GM18498 (cell line): ENCODE measurements at regions not wholly inside any gene's neighbourhood (a gene's known extent, or its start where the extent isn't known, plus 50 kb on each side); places are given as distances from the start of the nearest gene placed in this dataset.

Experiments
- ATAC-seq: cut with Tn5 transposase; IDR thresholded peaks from one replicate; pipeline ENCODE4 v1.9.1; 2021; ENCODE audit warnings: mild to moderate bottlenecking, moderate library complexity; ENCODE audit not compliant: unreplicated experiment

DNA sequence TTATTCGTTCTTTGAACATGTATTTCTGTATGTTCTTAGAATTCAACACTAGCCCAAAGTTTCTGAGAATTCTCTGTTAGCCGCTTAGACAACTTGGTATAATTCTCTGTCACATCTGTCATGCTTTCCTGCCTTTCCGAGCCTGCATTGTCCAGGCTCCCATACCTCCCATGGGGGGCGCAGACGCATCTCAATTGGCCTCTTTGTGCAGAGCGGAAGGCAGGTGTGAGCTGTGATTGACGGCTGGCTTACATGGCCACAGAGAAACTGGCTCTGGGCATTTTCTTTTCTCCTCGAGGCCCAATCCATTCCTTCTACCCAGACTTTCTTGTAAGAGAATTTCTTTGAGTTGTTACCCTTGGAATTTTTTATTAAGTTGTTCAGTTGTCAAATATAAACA lies 132.7 kb upstream of the SESN3 start:
- ATAC-seq = no peak

GRCh38 chr11:95363164-95363563 lies 132.2 kb upstream of the SESN3 start:
- no peak for ATAC-seq

DNA sequence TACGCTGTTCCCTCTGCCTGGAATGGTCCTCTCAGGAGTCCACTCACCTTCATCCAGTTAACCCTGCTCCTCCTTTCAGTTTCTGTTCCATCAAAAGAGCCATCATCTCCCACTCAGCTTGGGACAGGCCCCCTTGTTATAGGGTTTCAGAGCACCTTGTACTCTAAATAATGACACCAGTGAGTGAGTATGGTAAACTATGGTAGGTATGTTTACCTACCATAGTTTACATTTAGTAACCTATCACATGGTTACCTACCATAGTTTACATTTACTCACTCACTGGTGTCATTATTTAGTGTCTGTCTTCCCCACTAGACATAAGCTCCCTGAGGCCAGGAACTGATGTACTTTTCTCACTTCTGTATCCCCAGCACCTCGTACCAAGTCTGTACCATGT lies 130.2 kb upstream of the SESN3 start:
- ATAC-seq = no peak

DNA sequence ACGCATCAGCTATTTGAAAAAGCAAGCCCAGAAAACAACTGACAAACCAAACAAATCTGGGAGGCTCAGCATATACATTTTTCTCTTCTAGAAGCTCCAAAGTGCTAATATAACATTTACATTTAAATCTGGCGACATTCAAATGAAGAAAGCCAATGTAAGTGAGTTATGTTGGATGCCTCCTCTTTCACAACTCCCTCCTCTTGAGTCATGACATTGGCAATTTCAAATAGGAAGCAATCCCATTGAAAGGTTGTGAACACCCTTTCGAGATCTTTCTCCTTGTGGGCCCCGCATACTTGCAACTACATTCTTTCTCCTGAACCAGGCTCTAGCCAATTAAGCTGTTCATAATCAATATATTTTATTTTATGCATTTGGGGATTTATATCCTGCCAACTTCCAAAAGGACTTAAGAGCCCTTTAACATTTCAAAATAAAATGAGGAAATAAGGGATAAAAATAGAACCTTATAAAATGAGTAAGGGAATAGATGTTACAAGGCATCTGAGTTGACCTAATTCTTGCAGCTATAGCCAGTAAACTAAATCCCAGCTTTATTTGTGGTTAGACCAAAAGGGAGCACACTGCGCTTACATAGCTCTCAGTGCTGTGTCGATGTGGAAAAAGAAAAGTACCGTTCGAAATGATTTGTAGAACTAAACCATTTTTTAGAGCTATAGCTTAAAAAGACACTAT lies 129.5 kb upstream of the SESN3 start:
- ATAC-seq = no peak

DNA sequence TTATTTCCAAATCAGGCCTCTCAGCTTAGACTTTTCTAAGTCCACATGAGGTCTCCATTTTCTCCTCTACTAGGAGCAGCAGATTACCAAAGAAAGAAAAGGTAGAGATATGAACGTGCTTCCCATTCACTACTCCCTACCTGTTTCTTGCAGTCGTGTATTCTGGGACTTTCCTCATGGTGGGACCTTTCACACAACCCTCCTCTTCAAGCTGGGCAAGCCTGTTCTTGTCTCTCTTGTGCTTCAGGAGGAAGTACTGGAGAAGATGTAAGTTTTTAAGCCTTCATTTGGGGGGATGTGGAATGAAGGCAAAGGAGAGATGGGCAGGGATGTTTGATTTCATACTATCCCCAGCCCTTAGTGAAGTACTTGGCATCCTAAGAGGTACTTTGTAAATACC lies 128.8 kb upstream of the SESN3 start:
- ATAC-seq = no peak

DNA sequence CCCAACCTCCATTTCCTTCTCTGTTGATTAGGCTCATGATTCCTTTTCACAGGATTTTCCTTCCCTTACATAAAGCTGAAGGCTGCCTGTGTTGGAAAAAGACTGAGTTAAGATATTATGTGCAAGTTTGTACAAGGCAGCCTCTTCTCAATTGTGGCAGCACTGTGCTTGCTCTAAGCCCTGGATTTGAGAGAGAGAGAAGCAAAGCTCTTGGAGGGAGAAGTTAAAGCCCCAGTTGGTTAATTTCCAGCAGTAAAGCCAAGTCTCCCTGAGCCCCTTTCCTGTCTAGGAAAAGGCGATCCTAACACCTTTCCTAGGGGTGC lies 128.3 kb upstream of the SESN3 start:
- ATAC-seq = no peak

GRCh38 chr11:95358511-95359340 lies 127.7 kb upstream of the SESN3 start:
- ATAC-seq = no peak

DNA sequence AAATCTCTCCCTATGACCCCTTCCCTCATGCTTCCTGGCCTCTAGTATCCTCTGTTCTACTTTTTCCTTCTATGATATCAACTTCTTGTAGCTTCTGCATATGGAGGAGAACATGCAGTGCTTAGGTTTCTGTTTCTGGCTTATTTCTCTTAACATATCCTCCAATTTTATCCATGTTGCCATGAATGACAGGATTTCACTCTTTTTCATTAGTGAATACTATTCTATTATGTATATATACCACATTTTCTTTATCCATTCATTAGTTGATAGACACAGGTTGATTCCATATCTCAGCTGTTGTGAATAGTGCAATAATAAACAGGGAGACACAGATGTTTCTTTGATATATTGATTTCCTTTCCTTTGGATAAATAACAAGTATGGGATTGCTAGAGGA lies 123.3 kb upstream of the SESN3 start:
- no peak for ATAC-seq

- ATAC-seq = no peak
Observed at GRCh38 chr11:95353706-95354105, 122.7 kb upstream of the SESN3 start.

- no peak for ATAC-seq
Observed at GRCh38 chr11:95352733-95353346, 121.8 kb upstream of the SESN3 start.

GRCh38 chr11:95349345-95349942 lies 118.4 kb upstream of the SESN3 start:
- no peak for ATAC-seq

DNA sequence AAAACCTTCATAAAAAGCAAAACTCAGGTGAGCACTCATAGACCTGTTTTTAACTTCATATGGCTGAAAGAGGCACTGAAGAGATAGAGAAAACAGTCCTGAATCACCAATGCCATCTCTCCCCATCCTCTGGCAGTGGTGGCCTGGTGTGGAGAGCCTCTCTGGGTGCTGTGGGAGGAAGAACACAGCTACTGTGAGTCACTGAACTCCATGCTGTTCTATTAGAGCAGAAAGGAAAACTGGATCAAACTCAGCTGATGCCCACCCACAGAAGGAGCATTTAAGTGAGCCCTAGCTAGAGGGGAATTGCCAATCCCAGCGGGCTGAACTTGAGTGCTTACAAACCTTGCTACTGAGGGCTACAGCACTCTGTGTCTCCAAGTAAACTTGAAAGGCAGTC lies 115.3 kb upstream of the SESN3 start:
- no peak for ATAC-seq

DNA sequence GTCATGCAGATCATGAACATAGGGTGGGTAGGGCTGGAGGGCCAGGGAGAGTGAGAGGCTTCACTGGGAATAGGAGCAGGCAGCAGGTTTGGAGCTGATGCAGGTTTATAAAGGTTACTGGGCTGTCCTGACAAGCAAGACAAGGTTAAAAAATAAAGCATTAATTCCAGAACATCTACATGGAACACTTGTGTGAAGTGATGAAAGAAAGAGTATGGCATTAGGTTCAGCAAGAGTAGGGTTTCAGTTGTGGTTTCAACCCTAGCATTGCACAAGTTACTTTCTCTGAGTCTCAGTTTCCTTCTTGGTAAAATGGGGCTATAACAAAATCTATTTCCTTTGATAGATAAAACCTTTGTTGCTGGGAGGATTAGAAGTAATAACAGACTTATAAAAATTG lies 114.6 kb upstream of the SESN3 start:
- peak; percentile 79 for ATAC-seq

GRCh38 chr11:95344932-95345642 lies 114.1 kb upstream of the SESN3 start:
- no peak for ATAC-seq

DNA sequence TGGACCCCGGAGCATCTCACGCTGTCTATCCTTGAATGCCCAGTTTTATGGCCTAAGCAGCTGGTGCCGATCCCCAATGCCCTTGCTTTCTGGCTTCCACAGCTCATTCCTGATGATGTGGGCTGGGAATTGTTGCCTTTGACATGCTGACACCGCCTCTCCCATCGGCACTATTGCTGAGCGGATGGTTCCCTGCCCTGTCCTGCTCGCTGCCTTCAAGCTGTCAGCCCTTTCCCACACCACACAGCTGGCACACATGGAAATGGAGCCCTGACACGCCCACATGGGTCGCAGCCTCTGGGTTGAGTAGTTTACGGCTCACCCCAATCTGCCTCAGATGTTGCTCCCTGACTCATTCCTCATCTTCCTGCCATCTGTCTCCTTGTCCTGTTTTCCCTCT lies 110.2 kb upstream of the SESN3 start:
- ATAC-seq = no peak

GRCh38 chr11:95339086-95339901 lies 108.3 kb upstream of the SESN3 start:
- no peak for ATAC-seq

DNA sequence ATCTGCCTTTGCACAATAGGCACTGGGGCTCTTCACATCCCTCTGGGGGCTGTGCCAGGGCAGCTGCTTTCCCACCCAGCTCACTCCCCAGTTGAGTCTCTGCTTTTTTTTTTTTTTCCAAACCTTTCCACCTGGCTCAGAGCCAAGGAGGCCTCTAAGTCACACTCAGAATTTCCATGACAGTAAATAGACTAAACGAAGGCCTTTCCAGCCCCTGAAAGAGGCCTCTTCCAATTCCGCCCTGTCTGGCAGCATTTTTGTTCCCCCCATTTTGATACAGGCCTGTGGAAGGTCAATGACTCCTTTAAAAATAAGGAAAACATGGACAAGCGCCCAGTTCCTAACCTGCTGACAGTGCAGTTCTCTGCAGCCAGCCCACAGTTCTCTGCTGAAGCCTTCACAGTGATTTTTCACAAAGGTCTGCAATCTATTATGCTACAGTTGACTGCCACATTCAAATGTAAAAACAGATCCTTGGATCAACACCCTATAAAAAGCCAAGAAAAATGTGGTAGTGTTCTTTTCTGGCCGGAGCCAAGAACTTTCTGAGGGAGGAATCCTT lies 107.5 kb upstream of the SESN3 start:
- no peak for ATAC-seq

DNA sequence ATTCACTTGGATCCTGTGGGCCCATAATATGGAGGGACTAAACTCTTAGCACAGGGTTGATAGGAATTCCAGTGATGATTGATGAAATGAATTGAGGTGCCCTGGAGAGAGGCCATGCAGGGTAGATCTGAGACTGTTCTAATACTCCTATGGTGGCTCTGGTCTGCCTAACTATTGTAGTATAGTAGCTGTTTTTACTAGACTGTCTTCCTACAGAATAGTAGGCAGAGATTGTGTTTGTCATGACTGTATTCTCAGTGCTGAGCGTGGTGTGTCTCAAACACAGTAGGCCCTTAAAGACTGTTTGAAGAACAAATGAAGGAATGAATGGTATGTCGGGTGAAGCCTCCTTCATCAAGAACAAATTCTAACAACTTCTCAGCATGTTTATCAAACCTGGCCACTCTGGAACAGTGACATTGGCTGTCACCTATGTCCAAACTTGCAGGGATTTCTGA lies 107.0 kb upstream of the SESN3 start:
- ATAC-seq = peak; percentile 13

DNA sequence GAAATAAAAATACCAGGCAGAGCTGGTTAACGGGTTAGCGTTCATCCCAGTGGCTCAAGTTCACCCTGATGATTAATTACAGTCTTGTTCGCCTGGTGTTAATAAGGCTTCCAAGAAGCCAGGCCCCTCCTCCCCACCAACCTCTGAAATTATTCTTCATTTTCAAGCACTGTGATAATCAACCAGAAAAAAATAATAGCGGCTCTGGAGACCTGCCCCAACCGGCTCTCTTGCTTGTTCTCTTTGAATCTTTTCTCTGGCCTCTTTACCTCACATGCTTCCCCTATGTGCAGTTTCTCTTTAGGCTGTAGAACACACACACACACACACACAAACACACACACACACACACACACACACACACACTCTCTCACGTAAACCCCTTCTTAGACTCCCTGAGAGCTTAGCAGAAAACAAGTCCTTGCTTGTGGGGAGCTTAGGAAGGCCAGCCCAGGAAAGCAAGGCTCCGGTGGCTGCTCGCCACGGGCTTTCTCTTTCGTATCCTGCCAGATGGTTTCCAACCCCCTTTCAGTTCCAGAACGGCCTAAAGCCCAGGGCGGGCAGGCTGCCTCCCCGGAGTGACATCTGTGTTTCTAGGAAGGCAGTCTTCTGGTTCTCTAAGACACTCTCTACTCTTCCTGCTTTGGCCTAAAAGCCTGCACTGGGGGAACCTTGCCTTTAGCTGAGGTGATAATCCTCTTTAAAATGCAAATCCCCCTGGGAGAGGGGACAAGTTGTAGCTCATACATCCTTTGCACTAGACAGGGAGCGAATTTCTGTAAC lies 106.4 kb upstream of the SESN3 start:
- ATAC-seq = peak; percentile 85
